Gastroesophageal sphincter (tissue), 3 donors: ENCODE measurements at regions not wholly inside any gene's neighbourhood (a gene's known extent, or its start where the extent isn't known, plus 50 kb on each side); places are given as distances from the start of the nearest gene placed in this dataset.

Experiments
- POLR2A ChIP-seq, 2 donors: fragments of 450-650 bp; IDR thresholded peaks; one replicate each; pipeline ENCODE4 v1.6.1; 2017; ENCODE audit warnings: antibody characterized with exemption in 2 of 2, mild to moderate bottlenecking in 2 of 2, moderate library complexity in 1 of 2
- POLR2AphosphoS5 ChIP-seq: sonication (generic); formaldehyde crosslinking; IDR thresholded peaks from one replicate; pipeline ENCODE4 v1.6.1; 2017; ENCODE audit warnings: antibody characterized with exemption
- TF ChIP-seq, protein P1 (sequence below), 4 experiments: fragments of 200-600 bp in 2 of 4; fragments of 450-650 bp in 2 of 4; sonication (generic) in 1 of 4; IDR thresholded peaks; one replicate each; pipeline ENCODE4 v1.5.1; 2017 to 2019; ENCODE audit warnings: antibody characterized with exemption in 4 of 4, mild to moderate bottlenecking in 2 of 4, moderate library complexity in 2 of 4

DNA sequence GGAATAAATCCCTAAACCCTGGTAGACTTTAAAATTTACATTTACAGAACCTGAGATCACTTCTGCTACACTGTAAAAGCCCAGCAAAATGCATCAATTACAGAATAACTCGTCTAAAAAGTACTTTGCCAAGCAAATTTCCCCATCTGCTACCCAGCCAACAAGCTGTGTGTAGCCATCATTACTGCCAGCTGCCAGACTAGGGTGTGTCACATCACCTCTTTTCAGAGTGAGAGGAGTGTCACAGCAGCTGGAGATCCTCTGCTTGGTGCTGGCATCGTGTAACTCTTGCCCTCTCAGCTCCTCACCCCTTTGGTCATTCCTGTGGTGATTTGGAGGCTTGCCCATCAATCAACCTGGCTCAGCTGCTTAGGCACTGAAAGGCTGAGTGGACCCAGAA is 340.4 kb upstream of the MMADHC start:
- TF ChIP-seq POLR2A (IDR thresholded peaks at IDR 0.05) (no peak), POLR2AphosphoS5 (no peak)
- TF ChIP-seq, protein P1, sequence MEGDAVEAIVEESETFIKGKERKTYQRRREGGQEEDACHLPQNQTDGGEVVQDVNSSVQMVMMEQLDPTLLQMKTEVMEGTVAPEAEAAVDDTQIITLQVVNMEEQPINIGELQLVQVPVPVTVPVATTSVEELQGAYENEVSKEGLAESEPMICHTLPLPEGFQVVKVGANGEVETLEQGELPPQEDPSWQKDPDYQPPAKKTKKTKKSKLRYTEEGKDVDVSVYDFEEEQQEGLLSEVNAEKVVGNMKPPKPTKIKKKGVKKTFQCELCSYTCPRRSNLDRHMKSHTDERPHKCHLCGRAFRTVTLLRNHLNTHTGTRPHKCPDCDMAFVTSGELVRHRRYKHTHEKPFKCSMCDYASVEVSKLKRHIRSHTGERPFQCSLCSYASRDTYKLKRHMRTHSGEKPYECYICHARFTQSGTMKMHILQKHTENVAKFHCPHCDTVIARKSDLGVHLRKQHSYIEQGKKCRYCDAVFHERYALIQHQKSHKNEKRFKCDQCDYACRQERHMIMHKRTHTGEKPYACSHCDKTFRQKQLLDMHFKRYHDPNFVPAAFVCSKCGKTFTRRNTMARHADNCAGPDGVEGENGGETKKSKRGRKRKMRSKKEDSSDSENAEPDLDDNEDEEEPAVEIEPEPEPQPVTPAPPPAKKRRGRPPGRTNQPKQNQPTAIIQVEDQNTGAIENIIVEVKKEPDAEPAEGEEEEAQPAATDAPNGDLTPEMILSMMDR (IDR thresholded peaks at IDR 0.05): no peak
